GM12878 (cell line): ENCODE measurements at regions not wholly inside any gene's neighbourhood (a gene's known extent, or its start where the extent isn't known, plus 50 kb on each side); places are given as distances from the start of the nearest gene placed in this dataset.
A peak's percentile ranks its signal among the peaks of the same experiment; 100 is the strongest.

ENCODE experiments used
- ATF7 ChIP-seq: fragments of 450-650 bp; IDR thresholded peaks from 2 replicates; pipeline ENCODE4 v1.6.1; 2016; ENCODE audit warnings: low read depth, mild to moderate bottlenecking
- BCL11A ChIP-seq: IDR thresholded peaks from 2 replicates; pipeline ENCODE4 v1.6.1; 2011; ENCODE audit warnings: low read depth, low read length
- BRCA1 ChIP-seq: IDR thresholded peaks from 2 replicates; pipeline ENCODE4 v1.6.1; 2011; ENCODE audit warnings: low read depth, low read length, improper control_type of control experiment
- CREB1 ChIP-seq: IDR thresholded peaks from 2 replicates; pipeline ENCODE4 v1.6.1; 2012; ENCODE audit warnings: low read depth, mild to moderate bottlenecking, inconsistent platforms
- FOXK2 ChIP-seq: fragments of 450-650 bp; IDR thresholded peaks from 2 replicates; pipeline ENCODE4 v1.6.1; 2017; ENCODE audit warnings: mild to moderate bottlenecking, moderate library complexity
- FOXM1 ChIP-seq: IDR thresholded peaks from 2 replicates; pipeline ENCODE4 v1.6.1; 2012; ENCODE audit warnings: low read depth, mild to moderate bottlenecking, inconsistent platforms, low read length, moderate library complexity
- LARP7 ChIP-seq: fragments of 450-650 bp; IDR thresholded peaks from 2 replicates; pipeline ENCODE4 v1.6.1; 2017; ENCODE audit warnings: mild to moderate bottlenecking
- MEF2B ChIP-seq: fragments of 450-650 bp; IDR thresholded peaks from 2 replicates; pipeline ENCODE4 v1.6.1; 2018; ENCODE audit warnings: mild to moderate bottlenecking, moderate library complexity; ENCODE audit not compliant: partially characterized antibody, poor library complexity, severe bottlenecking
- MYC ChIP-seq: IDR thresholded peaks from 2 replicates; pipeline ENCODE4 v1.6.1; 2011; ENCODE audit warnings: mild to moderate bottlenecking, low read length, moderate library complexity, inconsistent platforms; ENCODE audit not compliant: insufficient read depth, insufficient replicate concordance, insufficient read length, severe bottlenecking
- NRF1 ChIP-seq: conservative IDR thresholded peaks from 2 replicates; pipeline ENCODE4 v1.6.1; 2011; ENCODE audit warnings: mild to moderate bottlenecking, low read depth, low read length, improper control_type of control experiment
- RAD21 ChIP-seq: IDR thresholded peaks from 2 replicates; pipeline ENCODE4 v1.6.1; 2011; ENCODE audit warnings: mild to moderate bottlenecking, low read depth, low read length, moderate library complexity; ENCODE audit not compliant: insufficient read depth
- SIN3A ChIP-seq: IDR thresholded peaks from 2 replicates; pipeline ENCODE4 v1.6.1; 2012; ENCODE audit warnings: low read depth, low read length, improper control_type of control experiment
- TCF3 ChIP-seq: IDR thresholded peaks from 2 replicates; pipeline ENCODE4 v1.6.1; 2012; ENCODE audit warnings: low read depth, mild to moderate bottlenecking, low read length, borderline replicate concordance; ENCODE audit not compliant: insufficient read depth
- ZBED1 ChIP-seq: IDR thresholded peaks from 2 replicates; pipeline ENCODE4 v1.6.1; 2016; ENCODE audit warnings: borderline replicate concordance
- ZNF24 ChIP-seq: fragments of 450-650 bp; IDR thresholded peaks from 2 replicates; pipeline ENCODE4 v1.6.1; 2017; ENCODE audit warnings: antibody characterized with exemption, mild to moderate bottlenecking
- TF ChIP-seq, protein P1 (sequence below): IDR thresholded peaks from 2 replicates; pipeline ENCODE4 v1.6.1; 2011; ENCODE audit warnings: low read depth, mild to moderate bottlenecking, low read length, moderate library complexity, borderline replicate concordance; ENCODE audit errors: extremely low read depth
- TF ChIP-seq, protein P2 (sequence below): IDR thresholded peaks from 2 replicates; pipeline ENCODE4 v1.6.1; 2012; ENCODE audit warnings: low read depth, low read length, improper control_type of control experiment
- TF ChIP-seq, protein P3 (sequence below): fragments of 150-350 bp; IDR thresholded peaks from 2 replicates; pipeline ENCODE4 v1.6.1; 2016; ENCODE audit warnings: low read depth, low read length
- TF ChIP-seq, protein P4 (sequence below): fragments of 450-650 bp; IDR thresholded peaks from 2 replicates; pipeline ENCODE4 v1.6.1; 2017; ENCODE audit warnings: mild to moderate bottlenecking, moderate library complexity
- TF ChIP-seq, protein P5 (sequence below): fragments of 450-650 bp; IDR thresholded peaks from 2 replicates; pipeline ENCODE4 v1.6.1; 2014; ENCODE audit warnings: mild to moderate bottlenecking

DNA sequence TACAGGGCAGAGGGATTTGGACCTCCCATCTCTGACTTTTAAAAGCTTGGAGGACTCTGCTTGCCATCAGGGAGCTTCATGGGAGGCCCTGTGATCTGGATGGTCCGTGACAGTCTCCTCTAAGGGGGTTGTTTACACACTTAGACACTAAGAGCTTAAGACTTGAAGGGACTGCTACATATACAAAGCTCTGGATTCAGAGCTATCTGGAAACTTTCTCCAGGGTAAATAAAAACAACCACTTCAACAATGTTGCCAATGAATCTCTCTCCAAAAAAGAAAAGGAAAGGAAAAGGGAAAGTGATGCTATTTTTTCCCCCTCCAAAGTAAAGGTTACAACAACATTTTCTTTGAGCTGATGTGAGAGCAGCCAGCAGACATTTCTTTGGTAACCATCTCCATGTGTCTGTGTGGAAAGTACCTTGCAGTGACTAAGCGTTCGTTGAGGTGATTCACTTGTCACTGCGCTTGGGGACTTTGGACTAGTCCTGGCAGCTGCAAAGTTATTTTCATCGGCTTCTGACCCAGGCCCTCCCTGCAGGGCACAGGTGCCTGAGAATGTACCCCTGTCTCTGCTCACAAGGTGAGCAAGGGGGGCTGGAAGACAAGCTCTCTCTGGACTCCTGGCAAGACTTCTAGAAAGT lies 262.1 kb upstream of the KLF4 start (continued):
- TF ChIP-seq, protein P1, sequence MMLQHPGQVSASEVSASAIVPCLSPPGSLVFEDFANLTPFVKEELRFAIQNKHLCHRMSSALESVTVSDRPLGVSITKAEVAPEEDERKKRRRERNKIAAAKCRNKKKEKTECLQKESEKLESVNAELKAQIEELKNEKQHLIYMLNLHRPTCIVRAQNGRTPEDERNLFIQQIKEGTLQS, result no peak
- no peak for TF ChIP-seq TCF3
- TF ChIP-seq CREB1, result no peak
- TF ChIP-seq MYC, result no peak
- TF ChIP-seq MEF2B, result peak; percentile 63
- TF ChIP-seq, protein P2, sequence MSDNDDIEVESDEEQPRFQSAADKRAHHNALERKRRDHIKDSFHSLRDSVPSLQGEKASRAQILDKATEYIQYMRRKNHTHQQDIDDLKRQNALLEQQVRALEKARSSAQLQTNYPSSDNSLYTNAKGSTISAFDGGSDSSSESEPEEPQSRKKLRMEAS, result no peak
- TF ChIP-seq LARP7, result no peak
- TF ChIP-seq ATF7, result peak; percentile 82
- no peak; the same call in 1 of the 2 replicates for TF ChIP-seq FOXK2
- no peak for TF ChIP-seq BRCA1
- no peak for TF ChIP-seq FOXM1
- TF ChIP-seq ZBED1, result no peak
- TF ChIP-seq, protein P3, sequence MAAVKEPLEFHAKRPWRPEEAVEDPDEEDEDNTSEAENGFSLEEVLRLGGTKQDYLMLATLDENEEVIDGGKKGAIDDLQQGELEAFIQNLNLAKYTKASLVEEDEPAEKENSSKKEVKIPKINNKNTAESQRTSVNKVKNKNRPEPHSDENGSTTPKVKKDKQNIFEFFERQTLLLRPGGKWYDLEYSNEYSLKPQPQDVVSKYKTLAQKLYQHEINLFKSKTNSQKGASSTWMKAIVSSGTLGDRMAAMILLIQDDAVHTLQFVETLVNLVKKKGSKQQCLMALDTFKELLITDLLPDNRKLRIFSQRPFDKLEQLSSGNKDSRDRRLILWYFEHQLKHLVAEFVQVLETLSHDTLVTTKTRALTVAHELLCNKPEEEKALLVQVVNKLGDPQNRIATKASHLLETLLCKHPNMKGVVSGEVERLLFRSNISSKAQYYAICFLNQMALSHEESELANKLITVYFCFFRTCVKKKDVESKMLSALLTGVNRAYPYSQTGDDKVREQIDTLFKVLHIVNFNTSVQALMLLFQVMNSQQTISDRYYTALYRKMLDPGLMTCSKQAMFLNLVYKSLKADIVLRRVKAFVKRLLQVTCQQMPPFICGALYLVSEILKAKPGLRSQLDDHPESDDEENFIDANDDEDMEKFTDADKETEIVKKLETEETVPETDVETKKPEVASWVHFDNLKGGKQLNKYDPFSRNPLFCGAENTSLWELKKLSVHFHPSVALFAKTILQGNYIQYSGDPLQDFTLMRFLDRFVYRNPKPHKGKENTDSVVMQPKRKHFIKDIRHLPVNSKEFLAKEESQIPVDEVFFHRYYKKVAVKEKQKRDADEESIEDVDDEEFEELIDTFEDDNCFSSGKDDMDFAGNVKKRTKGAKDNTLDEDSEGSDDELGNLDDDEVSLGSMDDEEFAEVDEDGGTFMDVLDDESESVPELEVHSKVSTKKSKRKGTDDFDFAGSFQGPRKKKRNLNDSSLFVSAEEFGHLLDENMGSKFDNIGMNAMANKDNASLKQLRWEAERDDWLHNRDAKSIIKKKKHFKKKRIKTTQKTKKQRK, result no peak
- peak; percentile 9; the same call in 1 of the 2 replicates for TF ChIP-seq ZNF24
- TF ChIP-seq BCL11A, result peak; percentile 42; the same call in 1 of the 2 replicates
- TF ChIP-seq RAD21, result no peak
- TF ChIP-seq SIN3A, result no peak
- TF ChIP-seq NRF1, result no peak
- TF ChIP-seq, protein P4, sequence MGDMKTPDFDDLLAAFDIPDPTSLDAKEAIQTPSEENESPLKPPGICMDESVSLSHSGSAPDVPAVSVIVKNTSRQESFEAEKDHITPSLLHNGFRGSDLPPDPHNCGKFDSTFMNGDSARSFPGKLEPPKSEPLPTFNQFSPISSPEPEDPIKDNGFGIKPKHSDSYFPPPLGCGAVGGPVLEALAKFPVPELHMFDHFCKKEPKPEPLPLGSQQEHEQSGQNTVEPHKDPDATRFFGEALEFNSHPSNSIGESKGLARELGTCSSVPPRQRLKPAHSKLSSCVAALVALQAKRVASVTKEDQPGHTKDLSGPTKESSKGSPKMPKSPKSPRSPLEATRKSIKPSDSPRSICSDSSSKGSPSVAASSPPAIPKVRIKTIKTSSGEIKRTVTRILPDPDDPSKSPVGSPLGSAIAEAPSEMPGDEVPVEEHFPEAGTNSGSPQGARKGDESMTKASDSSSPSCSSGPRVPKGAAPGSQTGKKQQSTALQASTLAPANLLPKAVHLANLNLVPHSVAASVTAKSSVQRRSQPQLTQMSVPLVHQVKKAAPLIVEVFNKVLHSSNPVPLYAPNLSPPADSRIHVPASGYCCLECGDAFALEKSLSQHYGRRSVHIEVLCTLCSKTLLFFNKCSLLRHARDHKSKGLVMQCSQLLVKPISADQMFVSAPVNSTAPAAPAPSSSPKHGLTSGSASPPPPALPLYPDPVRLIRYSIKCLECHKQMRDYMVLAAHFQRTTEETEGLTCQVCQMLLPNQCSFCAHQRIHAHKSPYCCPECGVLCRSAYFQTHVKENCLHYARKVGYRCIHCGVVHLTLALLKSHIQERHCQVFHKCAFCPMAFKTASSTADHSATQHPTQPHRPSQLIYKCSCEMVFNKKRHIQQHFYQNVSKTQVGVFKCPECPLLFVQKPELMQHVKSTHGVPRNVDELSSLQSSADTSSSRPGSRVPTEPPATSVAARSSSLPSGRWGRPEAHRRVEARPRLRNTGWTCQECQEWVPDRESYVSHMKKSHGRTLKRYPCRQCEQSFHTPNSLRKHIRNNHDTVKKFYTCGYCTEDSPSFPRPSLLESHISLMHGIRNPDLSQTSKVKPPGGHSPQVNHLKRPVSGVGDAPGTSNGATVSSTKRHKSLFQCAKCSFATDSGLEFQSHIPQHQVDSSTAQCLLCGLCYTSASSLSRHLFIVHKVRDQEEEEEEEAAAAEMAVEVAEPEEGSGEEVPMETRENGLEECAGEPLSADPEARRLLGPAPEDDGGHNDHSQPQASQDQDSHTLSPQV, result 0 out of 2 replicates have a peak, but pooled peaks have one; percentile 46
- TF ChIP-seq, protein P5, sequence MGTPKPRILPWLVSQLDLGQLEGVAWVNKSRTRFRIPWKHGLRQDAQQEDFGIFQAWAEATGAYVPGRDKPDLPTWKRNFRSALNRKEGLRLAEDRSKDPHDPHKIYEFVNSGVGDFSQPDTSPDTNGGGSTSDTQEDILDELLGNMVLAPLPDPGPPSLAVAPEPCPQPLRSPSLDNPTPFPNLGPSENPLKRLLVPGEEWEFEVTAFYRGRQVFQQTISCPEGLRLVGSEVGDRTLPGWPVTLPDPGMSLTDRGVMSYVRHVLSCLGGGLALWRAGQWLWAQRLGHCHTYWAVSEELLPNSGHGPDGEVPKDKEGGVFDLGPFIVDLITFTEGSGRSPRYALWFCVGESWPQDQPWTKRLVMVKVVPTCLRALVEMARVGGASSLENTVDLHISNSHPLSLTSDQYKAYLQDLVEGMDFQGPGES, result no peak
